ENCODE measurements at regions not wholly inside any gene's neighbourhood (a gene's known extent, or its start where the extent isn't known, plus 50 kb on each side); places are given as distances from the start of the nearest gene placed in this dataset.

GRCh38 chrX:17295791-17296190, 79.2 kb upstream of the NHS start:
- TF ChIP-seq DACH1 (IDR thresholded peaks at IDR 0.05; ENCODE audit: partially characterized antibody), result no peak
- no peak for TF ChIP-seq CTCF (IDR thresholded peaks at IDR 0.05 in 2 of 3, conservative IDR thresholded peaks at IDR 0.05 in 1 of 3; ENCODE audit: insufficient read depth in 2 of 3, low read depth in 1 of 3, low read length in 3 of 3)
